WTC11 (cell line): ENCODE measurements at regions not wholly inside any gene's neighbourhood (a gene's known extent, or its start where the extent isn't known, plus 50 kb on each side); places are given as distances from the start of the nearest gene placed in this dataset.

Source experiments
- JUN ChIP-seq: sonication (generic); formaldehyde crosslinking; IDR thresholded peaks from 2 replicates; pipeline ENCODE4 v1.8.0; 2023; ENCODE audit warnings: mild to moderate bottlenecking, missing genetic modification reagents
- RORB ChIP-seq: fragments of 250-450 bp; sonication (Bioruptor Pico); IDR thresholded peaks from 2 replicates; pipeline ENCODE4 v1.9.0; 2021; ENCODE audit warnings: mild to moderate bottlenecking
- SP1 ChIP-seq: sonication (generic); formaldehyde crosslinking; conservative IDR thresholded peaks from 2 replicates; pipeline ENCODE4 v1.8.1; 2022; ENCODE audit warnings: missing genetic modification reagents
- TP53 ChIP-seq: sonication (generic); formaldehyde crosslinking; IDR thresholded peaks from 2 replicates; pipeline ENCODE4 v1.8.1; 2023; ENCODE audit warnings: mild to moderate bottlenecking, missing genetic modification reagents
- ZNF263 ChIP-seq: sonication (generic); formaldehyde crosslinking; IDR thresholded peaks from 2 replicates; pipeline ENCODE4 v1.8.1; 2022; ENCODE audit warnings: low read depth, mild to moderate bottlenecking, moderate library complexity, missing genetic modification reagents
- TF ChIP-seq, protein P1 (sequence below): fragments of 200-600 bp; IDR thresholded peaks from 2 replicates; pipeline ENCODE4 v1.8.0; 2022; ENCODE audit warnings: antibody characterized with exemption

DNA sequence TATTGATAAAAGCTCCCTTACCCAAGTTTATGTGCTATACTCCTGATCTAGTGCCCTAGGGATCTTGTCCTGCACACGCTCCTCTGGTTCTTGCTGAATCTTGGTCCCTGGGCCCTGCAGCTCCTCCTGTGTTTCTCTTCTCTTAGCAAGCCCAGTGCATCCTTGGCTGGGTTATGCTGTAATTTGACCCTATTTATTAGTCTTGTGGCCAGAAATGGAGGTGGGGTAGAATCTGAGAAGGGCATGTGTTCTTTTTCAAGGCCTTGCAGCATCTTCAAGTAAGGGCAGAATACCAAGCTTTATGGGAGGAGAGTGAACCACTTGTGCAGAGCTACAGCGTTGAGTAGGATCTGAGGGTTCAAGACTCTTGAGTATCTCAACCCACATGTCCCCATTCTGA is 366.8 kb downstream of the FAM170A start:
- TF ChIP-seq, protein P1, sequence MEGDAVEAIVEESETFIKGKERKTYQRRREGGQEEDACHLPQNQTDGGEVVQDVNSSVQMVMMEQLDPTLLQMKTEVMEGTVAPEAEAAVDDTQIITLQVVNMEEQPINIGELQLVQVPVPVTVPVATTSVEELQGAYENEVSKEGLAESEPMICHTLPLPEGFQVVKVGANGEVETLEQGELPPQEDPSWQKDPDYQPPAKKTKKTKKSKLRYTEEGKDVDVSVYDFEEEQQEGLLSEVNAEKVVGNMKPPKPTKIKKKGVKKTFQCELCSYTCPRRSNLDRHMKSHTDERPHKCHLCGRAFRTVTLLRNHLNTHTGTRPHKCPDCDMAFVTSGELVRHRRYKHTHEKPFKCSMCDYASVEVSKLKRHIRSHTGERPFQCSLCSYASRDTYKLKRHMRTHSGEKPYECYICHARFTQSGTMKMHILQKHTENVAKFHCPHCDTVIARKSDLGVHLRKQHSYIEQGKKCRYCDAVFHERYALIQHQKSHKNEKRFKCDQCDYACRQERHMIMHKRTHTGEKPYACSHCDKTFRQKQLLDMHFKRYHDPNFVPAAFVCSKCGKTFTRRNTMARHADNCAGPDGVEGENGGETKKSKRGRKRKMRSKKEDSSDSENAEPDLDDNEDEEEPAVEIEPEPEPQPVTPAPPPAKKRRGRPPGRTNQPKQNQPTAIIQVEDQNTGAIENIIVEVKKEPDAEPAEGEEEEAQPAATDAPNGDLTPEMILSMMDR: no peak
- TF ChIP-seq SP1 (CRISPR knock-in tag) (no peak), TP53 (CRISPR knock-in tag) (no peak), JUN (CRISPR knock-in tag) (no peak), ZNF263 (no peak), RORB (CRISPR knock-in tag) (no peak)
